C4-2B (cell line): ENCODE measurements at regions not wholly inside any gene's neighbourhood (a gene's known extent, or its start where the extent isn't known, plus 50 kb on each side); places are given as distances from the start of the nearest gene placed in this dataset.

Experiments used
- CTCF ChIP-seq: fragments of 450-650 bp; conservative IDR thresholded peaks from 2 replicates; pipeline ENCODE4 v1.5.1; 2017; ENCODE audit warnings: mild to moderate bottlenecking
- ZFX ChIP-seq: fragments of 450-650 bp; IDR thresholded peaks from 2 replicates; pipeline ENCODE4 v1.6.1; 2017

- TF ChIP-seq CTCF: no peak
- TF ChIP-seq ZFX: no peak
Observed at GRCh38 chr5:101163088-101163487, 260.0 kb upstream of the ST8SIA4 start.
